ENCODE measurements at regions not wholly inside any gene's neighbourhood (a gene's known extent, or its start where the extent isn't known, plus 50 kb on each side); places are given as distances from the start of the nearest gene placed in this dataset.

DNA sequence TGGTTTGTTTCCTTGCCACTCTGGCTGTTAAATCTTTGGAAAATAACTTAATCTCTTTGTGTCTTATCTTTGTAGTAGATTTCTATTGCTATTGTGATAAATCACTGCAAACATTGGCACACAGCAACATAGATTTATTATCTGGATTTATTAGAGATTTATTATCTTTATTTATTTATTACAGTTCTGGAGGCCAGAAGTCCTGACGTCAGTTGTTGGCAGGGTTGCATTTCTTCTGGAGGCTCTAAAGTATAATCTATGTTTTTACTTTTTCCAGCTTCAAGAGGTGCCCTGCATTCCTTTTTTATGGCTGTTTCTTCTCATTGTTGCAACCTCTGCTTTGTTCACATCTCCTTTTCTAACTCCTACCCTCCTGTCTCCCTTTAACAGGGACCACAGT, 542.8 kb downstream of the GRXCR1 start (continued):
- no peak for TF ChIP-seq ZBTB1 (CRISPR knock-in tag; IDR thresholded peaks at IDR 0.05; ENCODE audit: borderline replicate concordance, low read depth)

GRCh38 chr4:43452948-43453347, 560.4 kb downstream of the GRXCR1 start:
- no peaks in the 10 kb centered on the region for H3K27me3 ChIP-seq (ENCODE audit: control insufficient read depth in 2 of 2, insufficient read depth in 2 of 2, low read length in 2 of 2)
- ATAC-seq, result no peak
- no peak overlapping the region for H3K27ac ChIP-seq (ENCODE audit: extremely low read depth, low read depth, low read length)
- POLR2A ChIA-PET, result no interaction called here
- TF ChIP-seq, protein P1, sequence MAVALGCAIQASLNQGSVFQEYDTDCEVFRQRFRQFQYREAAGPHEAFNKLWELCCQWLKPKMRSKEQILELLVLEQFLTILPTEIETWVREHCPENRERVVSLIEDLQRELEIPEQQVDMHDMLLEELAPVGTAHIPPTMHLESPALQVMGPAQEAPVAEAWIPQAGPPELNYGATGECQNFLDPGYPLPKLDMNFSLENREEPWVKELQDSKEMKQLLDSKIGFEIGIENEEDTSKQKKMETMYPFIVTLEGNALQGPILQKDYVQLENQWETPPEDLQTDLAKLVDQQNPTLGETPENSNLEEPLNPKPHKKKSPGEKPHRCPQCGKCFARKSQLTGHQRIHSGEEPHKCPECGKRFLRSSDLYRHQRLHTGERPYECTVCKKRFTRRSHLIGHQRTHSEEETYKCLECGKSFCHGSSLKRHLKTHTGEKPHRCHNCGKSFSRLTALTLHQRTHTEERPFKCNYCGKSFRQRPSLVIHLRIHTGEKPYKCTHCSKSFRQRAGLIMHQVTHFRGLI (CRISPR knock-in tag; IDR thresholded peaks at IDR 0.05), result no peak
- TF ChIP-seq SETDB1 (IDR thresholded peaks at IDR 0.05; ENCODE audit: low read length), result no peak
- H4K20me1 ChIP-seq (replicated peaks; ENCODE audit: control insufficient read depth, insufficient read depth, low read length), result no peaks in the 10 kb centered on the region
- FAIRE-seq, result no peak
- BruUV-seq (replicated peaks), result no TSS peak
- DNase-seq (ENCODE audit: extremely low read depth in 1 of 4, low spot score in 3 of 4), result no peak
- CTCF ChIA-PET (ENCODE audit: low intra/inter-chr PET ratio), result no interaction called here
- H3K9me1 ChIP-seq (ENCODE audit: control insufficient read depth, insufficient read depth, low read length), result no peaks in the 10 kb centered on the region
- no peaks in the 10 kb centered on the region for H3K36me3 ChIP-seq (ENCODE audit: control insufficient read depth, insufficient read depth, low read length)
- no peaks in the 10 kb centered on the region for H3K4me1 ChIP-seq (replicated peaks in 1 of 2; ENCODE audit: control insufficient read depth in 2 of 2, insufficient read depth in 2 of 2, low read length in 2 of 2)
- no peaks in the 10 kb centered on the region for H3K9me3 ChIP-seq (replicated peaks; ENCODE audit: control insufficient read depth, insufficient read depth, low read depth, low read length)
- intact Hi-C loops (cut with micrococcal nuclease) (no loop called here), in situ Hi-C loops (cut with MboI) (no loop called here)
- H2AFZ ChIP-seq (ENCODE audit: low read depth, low read length), result no peak overlapping the region
- no peak overlapping the region for H3K4me3 ChIP-seq
- H3K9ac ChIP-seq (ENCODE audit: insufficient read depth in 1 of 2, low read depth in 2 of 2, low read length in 2 of 2), result no peak overlapping the region
- H3K4me2 ChIP-seq (ENCODE audit: insufficient read depth, low read length), result no peak overlapping the region
- H3K79me2 ChIP-seq (ENCODE audit: control insufficient read depth, insufficient read depth, low read length), result no peaks in the 10 kb centered on the region

- intact Hi-C loops (cut with micrococcal nuclease), result no loop called here
- ChIA-PET CTCF (ENCODE audit: low intra/inter-chr PET ratio) (no interaction called here), POLR2A (no interaction called here)
- H3K4me1 ChIP-seq (replicated peaks in 1 of 2; ENCODE audit: control insufficient read depth in 2 of 2, insufficient read depth in 2 of 2, low read length in 2 of 2), result no peaks in the 10 kb centered on the region
- no peaks in the 10 kb centered on the region for H3K9me1 ChIP-seq (ENCODE audit: control insufficient read depth, insufficient read depth, low read length)
- no peaks in the 10 kb centered on the region; the same call in 1 of the 2 replicates for H3K9me3 ChIP-seq (replicated peaks; ENCODE audit: control insufficient read depth, insufficient read depth, low read depth, low read length)
- WGBS (ENCODE audit: insufficient coverage, low coverage, missing lambda C conversion rate), result 3% methylated on average over 2 of the region's 2 CpGs
- in situ Hi-C loops (cut with MboI), result no loop called here
- BruUV-seq (replicated peaks), result no TSS peak
- H3K36me3 ChIP-seq (ENCODE audit: control insufficient read depth, insufficient read depth, low read length), result no peaks in the 10 kb centered on the region
- no peak overlapping the region for H2AFZ ChIP-seq (ENCODE audit: low read depth, low read length)
- no peak overlapping the region for H3K4me2 ChIP-seq (ENCODE audit: insufficient read depth, low read length)
- H3K9ac ChIP-seq (ENCODE audit: insufficient read depth in 1 of 2, low read depth in 2 of 2, low read length in 2 of 2), result no peak overlapping the region
- H3K79me2 ChIP-seq (ENCODE audit: control insufficient read depth, insufficient read depth, low read length), result no peaks in the 10 kb centered on the region
- no peaks in the 10 kb centered on the region for H4K20me1 ChIP-seq (replicated peaks; ENCODE audit: control insufficient read depth, insufficient read depth, low read length)
- TF ChIP-seq POLR2G (IDR thresholded peaks at IDR 0.05; ENCODE audit: low read depth, low read length) (no peak), NCOA2 (IDR thresholded peaks at IDR 0.05; ENCODE audit: partially characterized antibody in 2 of 2) (no peak), PHB (CRISPR knock-in tag; IDR thresholded peaks at IDR 0.05) (no peak), ZNF282 (CRISPR knock-in tag; IDR thresholded peaks at IDR 0.05) (no peak)
- TF ChIP-seq, protein P2, sequence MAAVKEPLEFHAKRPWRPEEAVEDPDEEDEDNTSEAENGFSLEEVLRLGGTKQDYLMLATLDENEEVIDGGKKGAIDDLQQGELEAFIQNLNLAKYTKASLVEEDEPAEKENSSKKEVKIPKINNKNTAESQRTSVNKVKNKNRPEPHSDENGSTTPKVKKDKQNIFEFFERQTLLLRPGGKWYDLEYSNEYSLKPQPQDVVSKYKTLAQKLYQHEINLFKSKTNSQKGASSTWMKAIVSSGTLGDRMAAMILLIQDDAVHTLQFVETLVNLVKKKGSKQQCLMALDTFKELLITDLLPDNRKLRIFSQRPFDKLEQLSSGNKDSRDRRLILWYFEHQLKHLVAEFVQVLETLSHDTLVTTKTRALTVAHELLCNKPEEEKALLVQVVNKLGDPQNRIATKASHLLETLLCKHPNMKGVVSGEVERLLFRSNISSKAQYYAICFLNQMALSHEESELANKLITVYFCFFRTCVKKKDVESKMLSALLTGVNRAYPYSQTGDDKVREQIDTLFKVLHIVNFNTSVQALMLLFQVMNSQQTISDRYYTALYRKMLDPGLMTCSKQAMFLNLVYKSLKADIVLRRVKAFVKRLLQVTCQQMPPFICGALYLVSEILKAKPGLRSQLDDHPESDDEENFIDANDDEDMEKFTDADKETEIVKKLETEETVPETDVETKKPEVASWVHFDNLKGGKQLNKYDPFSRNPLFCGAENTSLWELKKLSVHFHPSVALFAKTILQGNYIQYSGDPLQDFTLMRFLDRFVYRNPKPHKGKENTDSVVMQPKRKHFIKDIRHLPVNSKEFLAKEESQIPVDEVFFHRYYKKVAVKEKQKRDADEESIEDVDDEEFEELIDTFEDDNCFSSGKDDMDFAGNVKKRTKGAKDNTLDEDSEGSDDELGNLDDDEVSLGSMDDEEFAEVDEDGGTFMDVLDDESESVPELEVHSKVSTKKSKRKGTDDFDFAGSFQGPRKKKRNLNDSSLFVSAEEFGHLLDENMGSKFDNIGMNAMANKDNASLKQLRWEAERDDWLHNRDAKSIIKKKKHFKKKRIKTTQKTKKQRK (IDR thresholded peaks at IDR 0.05; ENCODE audit: borderline replicate concordance, low read depth, low read length), result no peak
- ATAC-seq, result no peak
- DNase-seq (ENCODE audit: extremely low read depth in 1 of 4, low spot score in 3 of 4), result no peak
- no peak overlapping the region for H3K4me3 ChIP-seq
- no peak overlapping the region for H3K27ac ChIP-seq (ENCODE audit: extremely low read depth, low read depth, low read length)
- no peaks in the 10 kb centered on the region for H3K27me3 ChIP-seq (ENCODE audit: control insufficient read depth in 2 of 2, insufficient read depth in 2 of 2, low read length in 2 of 2)
- no peak for FAIRE-seq
These were observed 563.9 kb downstream of the GRXCR1 start for GRCh38 chr4:43456383-43456782.
